Retinal pigment epithelial cell (primary cell): ENCODE measurements at regions not wholly inside any gene's neighbourhood (a gene's known extent, or its start where the extent isn't known, plus 50 kb on each side); places are given as distances from the start of the nearest gene placed in this dataset.

ENCODE experiments used
- DNase-seq: peaks from one replicate; pipeline ENCODE4 v3.0.0-alpha.2; 2010; ENCODE audit warnings: low read depth
- H3K4me3 ChIP-seq: 2 replicates; pipeline ENCODE4 v1.5.1; 2011; ENCODE audit warnings: mild to moderate bottlenecking, low read length, control low read depth, moderate library complexity
- CTCF ChIP-seq: conservative IDR thresholded peaks from 2 replicates; pipeline ENCODE4 v1.5.1; 2011; ENCODE audit warnings: low read depth, low read length, control low read depth, inconsistent platforms

- no peak for DNase-seq
- no peak for TF ChIP-seq CTCF
- H3K4me3 ChIP-seq: no peak overlapping the region
Observed at GRCh38 chrX:30150196-30150895, 65.0 kb upstream of the MAGEB2 start.

GRCh38 chrX:30151964-30152363 is 63.4 kb upstream of the MAGEB2 start:
- no peak overlapping the region for H3K4me3 ChIP-seq
- no peak for DNase-seq
- TF ChIP-seq CTCF: no peak

GRCh38 chrX:30153175-30153880 is 62.0 kb upstream of the MAGEB2 start:
- no peak for DNase-seq
- TF ChIP-seq CTCF: no peak
- H3K4me3 ChIP-seq: no peak overlapping the region

GRCh38 chrX:30153881-30154260 is 61.5 kb upstream of the MAGEB2 start:
- DNase-seq: peak; percentile 6
- H3K4me3 ChIP-seq: no peak overlapping the region
- no peak for TF ChIP-seq CTCF

GRCh38 chrX:30156009-30156408 is 59.4 kb upstream of the MAGEB2 start:
- no peak for TF ChIP-seq CTCF
- no peak for DNase-seq
- no peak overlapping the region for H3K4me3 ChIP-seq

GRCh38 chrX:30156880-30157560 is 58.3 kb upstream of the MAGEB2 start:
- no peak for TF ChIP-seq CTCF
- H3K4me3 ChIP-seq: no peak overlapping the region
- DNase-seq: no peak
